ENCODE measurements at regions not wholly inside any gene's neighbourhood (a gene's known extent, or its start where the extent isn't known, plus 50 kb on each side); places are given as distances from the start of the nearest gene placed in this dataset.

DNA sequence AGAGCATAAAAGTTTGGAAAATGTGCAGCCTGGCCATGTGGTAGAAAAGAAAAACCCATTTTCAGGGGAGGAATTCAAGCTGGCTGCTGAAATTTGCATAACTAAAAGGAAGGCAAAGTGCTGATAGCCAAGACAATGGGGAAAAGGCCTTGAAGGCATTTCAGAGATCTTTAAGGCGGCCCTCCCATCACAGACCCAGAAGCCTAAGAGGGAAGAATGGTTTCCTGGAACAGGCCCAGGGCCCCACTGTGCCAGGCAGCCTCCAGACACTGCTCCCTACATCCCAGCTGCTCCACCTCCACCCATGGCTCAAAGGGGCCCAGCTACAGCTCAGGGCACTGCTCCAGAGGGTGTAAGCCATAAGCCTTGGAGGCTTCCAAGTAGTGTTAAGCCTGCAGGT lies 158.0 kb upstream of the PRDX4 start:
- FAIRE-seq (no peak), ATAC-seq (no peak), DNase-seq (ENCODE audit: low read depth in 1 of 2, low spot score in 1 of 2) (no peak)
- CTCF ChIA-PET: no interaction called here
- Histone ChIP-seq H3K4me1 (peaks cover 7% of the 10 kb centered on the region), H3K4me2 (no peak overlapping the region), H3K4me3 (no peak overlapping the region), H3K9me3 (no peaks in the 10 kb centered on the region), H3K27ac (no peak overlapping the region)
- no peak for TF ChIP-seq TFCP2L1 (CRISPR knock-in tag; IDR thresholded peaks at IDR 0.05)
- WGBS (ENCODE audit: missing lambda C conversion rate): 0% methylated on average over 1 of the region's 1 CpG
- POLR2A ChIA-PET: no interaction called here

DNA sequence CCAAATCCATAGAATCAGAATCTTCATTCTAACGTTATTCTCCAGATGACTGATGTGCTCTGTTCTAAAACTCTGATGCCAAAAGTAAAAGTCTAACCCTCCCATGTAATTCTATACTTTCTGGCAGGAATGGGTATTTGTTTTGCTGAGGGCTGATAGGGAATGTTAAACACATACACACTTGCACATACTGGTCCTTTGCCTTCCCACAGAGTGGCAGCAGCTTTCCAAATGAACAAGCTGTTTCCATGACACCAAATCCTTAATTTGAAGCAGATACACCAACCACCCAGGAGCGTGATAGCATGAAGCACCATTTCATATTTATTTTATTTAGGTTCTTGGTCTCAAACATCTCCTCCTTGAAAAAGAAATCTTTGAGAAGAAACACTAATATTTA lies 155.5 kb upstream of the PRDX4 start:
- no peak overlapping the region for H3K27ac ChIP-seq
- no peak for DNase-seq (ENCODE audit: low read depth in 1 of 2, low spot score in 1 of 2)
- ChIA-PET CTCF (interaction anchor here (1.5 kb wide), 1 partner anchor 105 kb away, joined by 3 read pairs; no protein-coding TSS in a partner anchor), POLR2A (no interaction called here)
- no peak for ATAC-seq
- peak; percentile 46 for FAIRE-seq
- no peaks in the 10 kb centered on the region for H3K4me1 ChIP-seq
- no peaks in the 10 kb centered on the region for H3K9me3 ChIP-seq
- TF ChIP-seq EHMT2 (IDR thresholded peaks at IDR 0.05; ENCODE audit: low read depth) (no peak), NPAS2 (CRISPR knock-in tag; IDR thresholded peaks at IDR 0.05; ENCODE audit: borderline replicate concordance) (no peak), RCOR1 (IDR thresholded peaks at IDR 0.05; ENCODE audit: low read depth, low read length) (no peak), CEBPB (IDR thresholded peaks at IDR 0.05) (no peak), POLR2AphosphoS2 (conservative IDR thresholded peaks at IDR 0.05; ENCODE audit: low read length) (no peak), MYC (IDR thresholded peaks at IDR 0.05; ENCODE audit: borderline replicate concordance, low read length) (no peak), ZFP36 (IDR thresholded peaks at IDR 0.05; ENCODE audit: borderline replicate concordance, partially characterized antibody) (no peak), ESRRA (IDR thresholded peaks at IDR 0.05; ENCODE audit: borderline replicate concordance, low read length) (no peak), RFX5 (IDR thresholded peaks at IDR 0.05) (no peak), TFCP2L1 (CRISPR knock-in tag; IDR thresholded peaks at IDR 0.05) (no peak)
- TF ChIP-seq, protein P1, sequence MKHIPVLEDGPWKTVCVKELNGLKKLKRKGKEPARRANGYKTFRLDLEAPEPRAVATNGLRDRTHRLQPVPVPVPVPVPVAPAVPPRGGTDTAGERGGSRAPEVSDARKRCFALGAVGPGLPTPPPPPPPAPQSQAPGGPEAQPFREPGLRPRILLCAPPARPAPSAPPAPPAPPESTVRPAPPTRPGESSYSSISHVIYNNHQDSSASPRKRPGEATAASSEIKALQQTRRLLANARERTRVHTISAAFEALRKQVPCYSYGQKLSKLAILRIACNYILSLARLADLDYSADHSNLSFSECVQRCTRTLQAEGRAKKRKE (CRISPR knock-in tag; IDR thresholded peaks at IDR 0.05; ENCODE audit: low read depth): no peak
- 3% methylated on average over 2 of the region's 2 CpGs for WGBS (ENCODE audit: missing lambda C conversion rate)
- no peak overlapping the region for H3K4me3 ChIP-seq
- no peak overlapping the region for H3K4me2 ChIP-seq

DNA sequence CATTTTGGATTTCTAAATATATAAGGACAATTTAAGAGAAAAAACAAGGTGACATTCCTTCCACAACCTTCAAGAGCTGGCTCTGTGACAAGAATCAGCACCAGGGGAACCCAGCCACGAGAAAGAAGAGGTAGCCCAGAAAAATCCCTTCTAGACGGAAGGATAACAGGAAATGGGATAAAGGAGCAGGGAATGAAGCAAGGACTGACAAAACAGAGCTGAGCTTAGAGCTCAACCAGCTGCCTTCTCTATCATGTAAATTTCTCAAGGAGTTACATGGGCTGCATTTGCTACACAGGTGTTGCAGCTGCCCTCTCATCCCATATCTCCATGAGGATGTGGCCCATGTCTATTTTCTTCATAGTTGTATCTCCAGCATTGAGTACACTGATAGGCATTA lies 154.2 kb upstream of the PRDX4 start:
- CTCF ChIA-PET: no interaction called here
- ATAC-seq: no peak
- POLR2A ChIA-PET: no interaction called here
- H3K4me1 ChIP-seq: no peaks in the 10 kb centered on the region
- no peak for FAIRE-seq
- DNase-seq (ENCODE audit: low read depth in 1 of 2, low spot score in 1 of 2): no peak
- no peak for TF ChIP-seq MAFK (IDR thresholded peaks at IDR 0.05; ENCODE audit: partially characterized antibody)
- no peak for TF ChIP-seq NR3C1 (IDR thresholded peaks at IDR 0.05)
- TF ChIP-seq ZC3H11A (IDR thresholded peaks at IDR 0.05): no peak
- TF ChIP-seq CHD2 (IDR thresholded peaks at IDR 0.05; ENCODE audit: low read length, partially characterized antibody): no peak
- no peak for TF ChIP-seq NFE2L2 (conservative IDR thresholded peaks at IDR 0.05; ENCODE audit: low read length)
- no peak for TF ChIP-seq ESRRA (IDR thresholded peaks at IDR 0.05; ENCODE audit: borderline replicate concordance, low read length)
- TF ChIP-seq HOXB13 (CRISPR knock-in tag; IDR thresholded peaks at IDR 0.05; ENCODE audit: low read depth): no peak
- no peak for TF ChIP-seq BHLHE40 (IDR thresholded peaks at IDR 0.05; ENCODE audit: low read depth, low read length)
- no peak for TF ChIP-seq GATA3 (IDR thresholded peaks at IDR 0.05; ENCODE audit: borderline replicate concordance)
- no peak for TF ChIP-seq HOXB5 (CRISPR knock-in tag; IDR thresholded peaks at IDR 0.05)
- TF ChIP-seq, protein P2, sequence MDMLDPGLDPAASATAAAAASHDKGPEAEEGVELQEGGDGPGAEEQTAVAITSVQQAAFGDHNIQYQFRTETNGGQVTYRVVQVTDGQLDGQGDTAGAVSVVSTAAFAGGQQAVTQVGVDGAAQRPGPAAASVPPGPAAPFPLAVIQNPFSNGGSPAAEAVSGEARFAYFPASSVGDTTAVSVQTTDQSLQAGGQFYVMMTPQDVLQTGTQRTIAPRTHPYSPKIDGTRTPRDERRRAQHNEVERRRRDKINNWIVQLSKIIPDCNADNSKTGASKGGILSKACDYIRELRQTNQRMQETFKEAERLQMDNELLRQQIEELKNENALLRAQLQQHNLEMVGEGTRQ (IDR thresholded peaks at IDR 0.05): no peak
- no peak for TF ChIP-seq POLR2A (IDR thresholded peaks at IDR 0.05; ENCODE audit: low read length)
- no peak overlapping the region for H3K27ac ChIP-seq
- 32% methylated on average over 2 of the region's 2 CpGs for WGBS (ENCODE audit: missing lambda C conversion rate)
- H3K4me3 ChIP-seq: no peak overlapping the region
- H3K9me3 ChIP-seq: no peaks in the 10 kb centered on the region
- no peak overlapping the region for H3K4me2 ChIP-seq

DNA sequence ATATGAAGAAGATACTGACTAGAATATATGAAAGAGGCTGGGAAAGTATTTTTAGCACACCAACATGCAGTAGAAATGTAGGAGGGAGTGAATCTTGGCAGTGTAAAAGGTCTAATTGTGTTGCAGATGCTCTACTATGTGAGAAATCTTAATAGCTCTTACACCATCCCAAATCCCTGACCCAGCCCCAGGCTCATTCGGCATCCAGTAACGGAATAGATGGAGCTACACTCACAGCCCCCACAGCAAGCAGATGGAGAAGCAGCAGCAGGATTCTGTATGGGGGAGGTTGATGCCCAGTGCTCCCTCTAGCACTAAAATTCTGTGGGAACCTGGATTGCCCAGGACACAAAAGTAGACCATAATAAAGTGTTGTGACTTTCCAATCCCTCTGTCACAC lies 153.2 kb upstream of the PRDX4 start:
- H3K4me1 ChIP-seq: no peaks in the 10 kb centered on the region
- DNase-seq (ENCODE audit: low read depth in 1 of 2, low spot score in 1 of 2) (no peak), FAIRE-seq (no peak), ATAC-seq (no peak)
- no peaks in the 10 kb centered on the region for H3K9me3 ChIP-seq
- H3K4me3 ChIP-seq: no peak overlapping the region
- TF ChIP-seq MAFK (IDR thresholded peaks at IDR 0.05; ENCODE audit: partially characterized antibody) (no peak), RNF2 (IDR thresholded peaks at IDR 0.05; ENCODE audit: borderline replicate concordance, low read depth) (no peak), NFE2L2 (conservative IDR thresholded peaks at IDR 0.05; ENCODE audit: low read length) (no peak), MYC (IDR thresholded peaks at IDR 0.05; ENCODE audit: borderline replicate concordance, low read length) (no peak), JUNB (IDR thresholded peaks at IDR 0.05) (no peak)
- TF ChIP-seq, protein P3, sequence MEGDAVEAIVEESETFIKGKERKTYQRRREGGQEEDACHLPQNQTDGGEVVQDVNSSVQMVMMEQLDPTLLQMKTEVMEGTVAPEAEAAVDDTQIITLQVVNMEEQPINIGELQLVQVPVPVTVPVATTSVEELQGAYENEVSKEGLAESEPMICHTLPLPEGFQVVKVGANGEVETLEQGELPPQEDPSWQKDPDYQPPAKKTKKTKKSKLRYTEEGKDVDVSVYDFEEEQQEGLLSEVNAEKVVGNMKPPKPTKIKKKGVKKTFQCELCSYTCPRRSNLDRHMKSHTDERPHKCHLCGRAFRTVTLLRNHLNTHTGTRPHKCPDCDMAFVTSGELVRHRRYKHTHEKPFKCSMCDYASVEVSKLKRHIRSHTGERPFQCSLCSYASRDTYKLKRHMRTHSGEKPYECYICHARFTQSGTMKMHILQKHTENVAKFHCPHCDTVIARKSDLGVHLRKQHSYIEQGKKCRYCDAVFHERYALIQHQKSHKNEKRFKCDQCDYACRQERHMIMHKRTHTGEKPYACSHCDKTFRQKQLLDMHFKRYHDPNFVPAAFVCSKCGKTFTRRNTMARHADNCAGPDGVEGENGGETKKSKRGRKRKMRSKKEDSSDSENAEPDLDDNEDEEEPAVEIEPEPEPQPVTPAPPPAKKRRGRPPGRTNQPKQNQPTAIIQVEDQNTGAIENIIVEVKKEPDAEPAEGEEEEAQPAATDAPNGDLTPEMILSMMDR (IDR thresholded peaks at IDR 0.05): no peak
- H3K27ac ChIP-seq: no peak overlapping the region
- no peak overlapping the region for H3K4me2 ChIP-seq
- ChIA-PET POLR2A (no interaction called here), CTCF (no interaction called here)
- 62% methylated on average over 2 of the region's 2 CpGs for WGBS (ENCODE audit: missing lambda C conversion rate)

Data from A549 (cell line).